ENCODE measurements at regions not wholly inside any gene's neighbourhood (a gene's known extent, or its start where the extent isn't known, plus 50 kb on each side); places are given as distances from the start of the nearest gene placed in this dataset.

DNA sequence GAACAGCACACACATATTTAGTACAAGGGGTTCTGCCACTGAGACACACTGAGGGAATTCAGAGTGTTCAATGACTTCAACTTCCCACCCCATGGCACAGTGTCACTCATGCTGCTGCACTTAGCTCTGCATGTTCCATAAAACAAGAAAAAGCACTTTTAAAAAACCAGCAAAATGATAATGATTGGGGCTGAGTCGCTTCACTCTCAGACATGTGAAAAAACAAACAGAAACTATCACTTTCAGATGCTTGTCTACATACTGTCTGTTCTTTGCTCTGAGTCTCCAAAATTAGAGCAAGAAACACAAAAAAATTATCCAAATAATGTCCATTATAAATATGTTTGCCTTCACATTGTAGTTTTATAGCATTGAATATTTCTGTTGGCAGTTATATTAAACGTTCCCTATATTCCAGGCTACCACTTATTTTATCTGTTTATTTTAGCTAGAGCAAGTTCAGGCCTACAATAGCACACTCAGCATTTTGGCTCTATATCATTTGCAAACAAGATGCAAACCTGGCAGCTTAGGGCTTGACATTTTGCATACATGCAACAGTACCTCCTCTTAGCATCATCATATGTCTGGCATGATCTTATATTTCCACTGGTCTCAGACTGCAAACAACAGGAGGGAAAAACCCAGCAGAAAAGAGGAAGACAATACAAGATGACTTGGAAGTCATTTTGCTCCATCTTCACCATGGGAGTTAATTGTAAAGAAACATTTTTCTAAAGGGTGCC lies 398.8 kb downstream of the HACE1 start:
- TF ChIP-seq TAF1 (IDR thresholded peaks at IDR 0.05; ENCODE audit: low read depth) = no peak
- TF ChIP-seq, protein P1, sequence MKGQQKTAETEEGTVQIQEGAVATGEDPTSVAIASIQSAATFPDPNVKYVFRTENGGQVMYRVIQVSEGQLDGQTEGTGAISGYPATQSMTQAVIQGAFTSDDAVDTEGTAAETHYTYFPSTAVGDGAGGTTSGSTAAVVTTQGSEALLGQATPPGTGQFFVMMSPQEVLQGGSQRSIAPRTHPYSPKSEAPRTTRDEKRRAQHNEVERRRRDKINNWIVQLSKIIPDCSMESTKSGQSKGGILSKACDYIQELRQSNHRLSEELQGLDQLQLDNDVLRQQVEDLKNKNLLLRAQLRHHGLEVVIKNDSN (IDR thresholded peaks at IDR 0.05) = no peak
- no peak for TF ChIP-seq FOXM1 (IDR thresholded peaks at IDR 0.05; ENCODE audit: borderline replicate concordance, low read depth)
- no peak for TF ChIP-seq ZBTB7A (IDR thresholded peaks at IDR 0.05; ENCODE audit: low read depth)
- no peak for TF ChIP-seq RAD21 (IDR thresholded peaks at IDR 0.05; ENCODE audit: low read depth)
- TF ChIP-seq EGR1 (IDR thresholded peaks at IDR 0.05) = no peak
- no peak for TF ChIP-seq CEBPB (IDR thresholded peaks at IDR 0.05)
- TF ChIP-seq CREB1 (IDR thresholded peaks at IDR 0.05; ENCODE audit: low read depth) = no peak

DNA sequence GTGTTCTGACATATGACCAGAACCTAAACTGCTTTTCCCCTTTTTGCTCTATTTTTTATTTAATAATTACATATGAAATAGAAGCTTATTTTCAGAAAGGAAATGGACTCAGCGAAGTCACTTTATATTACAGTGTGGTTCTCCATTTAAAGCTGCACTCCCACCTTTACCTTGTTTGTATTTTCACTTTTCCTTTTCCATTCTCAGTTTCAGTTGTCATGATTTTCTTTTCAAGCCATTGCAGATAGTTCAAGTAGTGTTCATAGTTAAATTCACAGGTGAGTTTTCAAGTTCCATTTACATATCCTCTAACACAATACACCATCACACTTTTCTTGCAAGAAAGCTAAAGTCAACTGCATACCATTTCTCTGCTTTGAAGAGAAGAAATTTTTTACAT lies 400.2 kb downstream of the HACE1 start:
- TF ChIP-seq FOXM1 (IDR thresholded peaks at IDR 0.05; ENCODE audit: borderline replicate concordance, low read depth) = no peak
- TF ChIP-seq ZBTB7A (IDR thresholded peaks at IDR 0.05; ENCODE audit: low read depth) = no peak
- TF ChIP-seq NFIC (IDR thresholded peaks at IDR 0.05) = no peak

DNA sequence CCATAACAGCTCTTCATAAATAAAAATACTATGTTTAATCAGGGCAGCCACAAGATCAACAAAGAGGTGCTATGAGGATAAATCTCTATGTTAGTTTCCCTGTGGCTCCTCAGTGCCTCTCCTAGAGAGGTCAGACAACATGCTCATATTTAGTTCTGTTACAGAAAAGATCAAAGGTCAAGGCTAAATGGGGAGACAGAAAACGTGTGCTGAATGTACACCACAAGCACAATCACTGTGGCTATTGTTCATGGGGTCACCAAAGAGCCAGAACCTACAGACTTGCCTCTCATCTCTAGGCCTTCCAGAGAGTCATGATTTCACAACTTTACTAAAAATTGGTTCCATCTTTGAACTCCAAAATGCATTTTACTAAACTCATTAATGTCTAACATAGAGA lies 409.8 kb downstream of the HACE1 start:
- TF ChIP-seq ZBTB7A (IDR thresholded peaks at IDR 0.05; ENCODE audit: low read depth) (no peak), TEAD4 (IDR thresholded peaks at IDR 0.05) (no peak), RAD21 (IDR thresholded peaks at IDR 0.05; ENCODE audit: low read depth) (no peak), CREB1 (IDR thresholded peaks at IDR 0.05; ENCODE audit: low read depth) (no peak), EGR1 (IDR thresholded peaks at IDR 0.05) (no peak), TCF12 (IDR thresholded peaks at IDR 0.05; ENCODE audit: low read depth) (no peak), TAF1 (IDR thresholded peaks at IDR 0.05; ENCODE audit: low read depth) (no peak), EP300 (IDR thresholded peaks at IDR 0.05; ENCODE audit: borderline replicate concordance) (no peak), CEBPB (IDR thresholded peaks at IDR 0.05) (no peak), YY1 (IDR thresholded peaks at IDR 0.05; ENCODE audit: low read depth) (no peak), FOXM1 (IDR thresholded peaks at IDR 0.05; ENCODE audit: borderline replicate concordance, low read depth) (no peak), NFIC (IDR thresholded peaks at IDR 0.05) (no peak)
- TF ChIP-seq, protein P1 (IDR thresholded peaks at IDR 0.05) = no peak
- TF ChIP-seq, protein P2, sequence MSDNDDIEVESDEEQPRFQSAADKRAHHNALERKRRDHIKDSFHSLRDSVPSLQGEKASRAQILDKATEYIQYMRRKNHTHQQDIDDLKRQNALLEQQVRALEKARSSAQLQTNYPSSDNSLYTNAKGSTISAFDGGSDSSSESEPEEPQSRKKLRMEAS (IDR thresholded peaks at IDR 0.05) = no peak
- TF ChIP-seq, protein P3, sequence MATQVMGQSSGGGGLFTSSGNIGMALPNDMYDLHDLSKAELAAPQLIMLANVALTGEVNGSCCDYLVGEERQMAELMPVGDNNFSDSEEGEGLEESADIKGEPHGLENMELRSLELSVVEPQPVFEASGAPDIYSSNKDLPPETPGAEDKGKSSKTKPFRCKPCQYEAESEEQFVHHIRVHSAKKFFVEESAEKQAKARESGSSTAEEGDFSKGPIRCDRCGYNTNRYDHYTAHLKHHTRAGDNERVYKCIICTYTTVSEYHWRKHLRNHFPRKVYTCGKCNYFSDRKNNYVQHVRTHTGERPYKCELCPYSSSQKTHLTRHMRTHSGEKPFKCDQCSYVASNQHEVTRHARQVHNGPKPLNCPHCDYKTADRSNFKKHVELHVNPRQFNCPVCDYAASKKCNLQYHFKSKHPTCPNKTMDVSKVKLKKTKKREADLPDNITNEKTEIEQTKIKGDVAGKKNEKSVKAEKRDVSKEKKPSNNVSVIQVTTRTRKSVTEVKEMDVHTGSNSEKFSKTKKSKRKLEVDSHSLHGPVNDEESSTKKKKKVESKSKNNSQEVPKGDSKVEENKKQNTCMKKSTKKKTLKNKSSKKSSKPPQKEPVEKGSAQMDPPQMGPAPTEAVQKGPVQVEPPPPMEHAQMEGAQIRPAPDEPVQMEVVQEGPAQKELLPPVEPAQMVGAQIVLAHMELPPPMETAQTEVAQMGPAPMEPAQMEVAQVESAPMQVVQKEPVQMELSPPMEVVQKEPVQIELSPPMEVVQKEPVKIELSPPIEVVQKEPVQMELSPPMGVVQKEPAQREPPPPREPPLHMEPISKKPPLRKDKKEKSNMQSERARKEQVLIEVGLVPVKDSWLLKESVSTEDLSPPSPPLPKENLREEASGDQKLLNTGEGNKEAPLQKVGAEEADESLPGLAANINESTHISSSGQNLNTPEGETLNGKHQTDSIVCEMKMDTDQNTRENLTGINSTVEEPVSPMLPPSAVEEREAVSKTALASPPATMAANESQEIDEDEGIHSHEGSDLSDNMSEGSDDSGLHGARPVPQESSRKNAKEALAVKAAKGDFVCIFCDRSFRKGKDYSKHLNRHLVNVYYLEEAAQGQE (IDR thresholded peaks at IDR 0.05; ENCODE audit: low read depth) = no peak

DNA sequence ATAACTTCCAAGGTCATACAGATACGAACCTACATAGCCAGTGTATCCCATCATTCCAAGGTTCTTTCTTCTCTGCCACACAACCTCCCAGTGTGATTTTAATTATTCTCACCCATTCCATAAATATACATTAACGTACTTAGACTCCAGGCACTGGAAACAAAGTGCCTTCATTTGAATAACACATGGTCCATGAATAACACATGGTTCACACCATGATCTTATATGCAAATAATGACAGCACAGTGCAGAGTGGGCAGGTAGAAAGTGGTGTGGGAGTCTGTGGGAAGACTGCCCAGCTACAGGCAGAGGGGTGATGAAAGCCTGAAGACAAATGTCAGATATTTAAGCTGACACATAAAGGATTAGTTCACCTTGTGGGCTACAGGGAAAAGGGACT lies 425.2 kb downstream of the HACE1 start:
- no peak for TF ChIP-seq CREB1 (IDR thresholded peaks at IDR 0.05; ENCODE audit: low read depth)
- TF ChIP-seq EP300 (IDR thresholded peaks at IDR 0.05; ENCODE audit: borderline replicate concordance) = no peak
- no peak for TF ChIP-seq EGR1 (IDR thresholded peaks at IDR 0.05)

DNA sequence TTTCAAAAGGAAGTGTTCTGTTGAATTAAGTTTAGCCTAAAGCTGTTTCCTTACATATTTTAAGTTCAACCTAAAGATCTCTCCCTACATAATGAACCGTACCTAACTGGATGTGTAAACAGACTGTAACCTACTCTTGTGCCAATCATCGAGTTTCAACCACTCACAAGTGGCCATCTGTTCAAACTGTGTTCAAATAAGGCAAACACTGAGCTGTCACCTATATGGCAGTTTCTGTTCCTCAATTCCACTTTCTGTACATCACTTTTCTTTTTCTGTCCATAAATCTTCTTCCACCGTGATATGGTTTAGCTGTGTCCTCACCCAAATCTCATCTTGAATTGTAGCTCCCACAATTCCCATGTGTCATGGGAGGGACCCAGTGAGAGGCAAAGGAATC lies 428.6 kb downstream of the HACE1 start:
- TF ChIP-seq, protein P1 (IDR thresholded peaks at IDR 0.05) = no peak
- TF ChIP-seq, protein P2 (IDR thresholded peaks at IDR 0.05) = no peak
- TF ChIP-seq TEAD4 (IDR thresholded peaks at IDR 0.05) = no peak
- no peak for TF ChIP-seq CEBPB (IDR thresholded peaks at IDR 0.05)
- TF ChIP-seq ZBTB7A (IDR thresholded peaks at IDR 0.05; ENCODE audit: low read depth) = no peak
- TF ChIP-seq RAD21 (IDR thresholded peaks at IDR 0.05; ENCODE audit: low read depth) = no peak
- no peak for TF ChIP-seq FOXM1 (IDR thresholded peaks at IDR 0.05; ENCODE audit: borderline replicate concordance, low read depth)

DNA sequence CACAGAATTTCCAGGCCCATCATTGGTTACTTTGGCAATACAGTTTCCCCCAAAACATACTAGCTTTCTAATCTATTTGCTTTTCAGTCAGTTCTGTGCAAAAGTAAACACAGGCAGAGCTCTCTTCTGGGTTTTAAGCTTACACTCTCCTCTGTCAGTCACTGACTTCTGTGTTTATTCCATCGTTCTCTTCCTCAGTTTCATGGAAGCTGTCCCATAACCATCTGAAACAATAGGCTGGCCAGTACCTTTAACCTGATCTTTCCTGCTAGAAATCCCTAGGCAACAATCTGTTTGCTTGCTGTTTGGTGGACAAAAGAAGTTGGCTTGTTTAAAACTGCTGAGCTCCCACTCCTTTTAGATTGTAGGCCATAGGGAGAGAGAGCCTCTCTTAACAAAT lies 431.5 kb downstream of the HACE1 start:
- TF ChIP-seq EGR1 (IDR thresholded peaks at IDR 0.05) = no peak
- TF ChIP-seq, protein P2 (IDR thresholded peaks at IDR 0.05) = no peak
- TF ChIP-seq FOXM1 (IDR thresholded peaks at IDR 0.05; ENCODE audit: borderline replicate concordance, low read depth) = no peak
- TF ChIP-seq ZBTB7A (IDR thresholded peaks at IDR 0.05; ENCODE audit: low read depth) = no peak
- no peak for TF ChIP-seq TEAD4 (IDR thresholded peaks at IDR 0.05)
- no peak for TF ChIP-seq NFIC (IDR thresholded peaks at IDR 0.05)
- TF ChIP-seq TCF12 (IDR thresholded peaks at IDR 0.05; ENCODE audit: low read depth) = no peak
- TF ChIP-seq, protein P1 (IDR thresholded peaks at IDR 0.05) = no peak
- TF ChIP-seq, protein P3 (IDR thresholded peaks at IDR 0.05; ENCODE audit: low read depth) = no peak
- no peak for TF ChIP-seq TAF1 (IDR thresholded peaks at IDR 0.05; ENCODE audit: low read depth)
- no peak for TF ChIP-seq CEBPB (IDR thresholded peaks at IDR 0.05)
- no peak for TF ChIP-seq EP300 (IDR thresholded peaks at IDR 0.05; ENCODE audit: borderline replicate concordance)
- no peak for TF ChIP-seq YY1 (IDR thresholded peaks at IDR 0.05; ENCODE audit: low read depth)
- no peak for TF ChIP-seq RAD21 (IDR thresholded peaks at IDR 0.05; ENCODE audit: low read depth)
- TF ChIP-seq CREB1 (IDR thresholded peaks at IDR 0.05; ENCODE audit: low read depth) = no peak

Data from Ishikawa (cell line).